Large intestine (tissue), 3 donors: ENCODE measurements at regions not wholly inside any gene's neighbourhood (a gene's known extent, or its start where the extent isn't known, plus 50 kb on each side); places are given as distances from the start of the nearest gene placed in this dataset.
"Not testable (repeated sequence)": the region's sequence is repeated elsewhere in the genome, so short reads cannot be mapped to it uniquely, and the experiment has no call there.

Source experiments
- DNase-seq, 2 donors: peaks; one replicate each; pipeline versions ENCODE4 v3.0.0 to v3.0.0-alpha.2; 2013
- H3K27ac ChIP-seq: one replicate; pipeline ENCODE4 v1.5.1; 2013; ENCODE audit warnings: low read length
- H3K27me3 ChIP-seq: 2 replicates; pipeline ENCODE4 v1.6.1; 2013; ENCODE audit warnings: low read length; ENCODE audit not compliant: control insufficient read depth, insufficient read depth
- H3K36me3 ChIP-seq: 2 replicates; pipeline ENCODE4 v1.6.1; 2013; ENCODE audit warnings: low read length; ENCODE audit not compliant: control insufficient read depth, insufficient read depth
- H3K4me1 ChIP-seq: one replicate; pipeline ENCODE4 v1.6.1; 2013; ENCODE audit warnings: low read length; ENCODE audit not compliant: control insufficient read depth, insufficient read depth
- H3K4me3 ChIP-seq: one replicate; pipeline ENCODE4 v1.5.1; 2013; ENCODE audit warnings: low read length
- H3K9me3 ChIP-seq: one replicate; pipeline ENCODE4 v1.6.1; 2013; ENCODE audit warnings: mild to moderate bottlenecking, low read depth, low read length, moderate library complexity; ENCODE audit not compliant: control insufficient read depth
- WGBS: methylation state at CpG from one replicate; pipeline ENCODE4 v1.1.5; 2013; ENCODE audit warnings: low lambda C conversion rate; ENCODE audit not compliant: insufficient coverage; 5-methylcytosine and 5-hydroxymethylcytosine counted together

DNA sequence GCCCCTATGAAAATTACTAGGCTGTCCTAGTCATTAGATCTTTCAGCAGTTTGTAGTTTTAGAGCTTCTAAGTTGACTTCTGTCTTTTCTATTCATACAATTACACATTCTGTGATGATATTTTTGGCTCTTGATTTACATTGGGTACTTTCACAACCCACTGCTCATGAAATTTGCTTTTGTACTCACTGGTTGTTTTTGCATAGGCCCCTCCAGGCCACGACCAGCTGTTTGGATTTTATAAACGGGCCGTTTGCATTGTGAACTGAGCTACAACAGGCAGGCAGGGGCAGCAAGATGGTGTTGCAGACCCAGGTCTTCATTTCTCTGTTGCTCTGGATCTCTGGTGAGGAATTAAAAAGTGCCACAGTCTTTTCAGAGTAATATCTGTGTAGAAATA is 193.8 kb downstream of the RPIA start:
- no peak overlapping the region for H3K4me3 ChIP-seq
- H3K9me3 ChIP-seq = no peaks in the 10 kb centered on the region
- H3K27ac ChIP-seq = no peak overlapping the region
- no peaks in the 10 kb centered on the region for H3K4me1 ChIP-seq
- H3K36me3 ChIP-seq = no peaks in the 10 kb centered on the region
- WGBS = no CpG with 5 or more reads among the region's 3 CpGs
- no peaks in the 10 kb centered on the region for H3K27me3 ChIP-seq
- DNase-seq = no peak

DNA sequence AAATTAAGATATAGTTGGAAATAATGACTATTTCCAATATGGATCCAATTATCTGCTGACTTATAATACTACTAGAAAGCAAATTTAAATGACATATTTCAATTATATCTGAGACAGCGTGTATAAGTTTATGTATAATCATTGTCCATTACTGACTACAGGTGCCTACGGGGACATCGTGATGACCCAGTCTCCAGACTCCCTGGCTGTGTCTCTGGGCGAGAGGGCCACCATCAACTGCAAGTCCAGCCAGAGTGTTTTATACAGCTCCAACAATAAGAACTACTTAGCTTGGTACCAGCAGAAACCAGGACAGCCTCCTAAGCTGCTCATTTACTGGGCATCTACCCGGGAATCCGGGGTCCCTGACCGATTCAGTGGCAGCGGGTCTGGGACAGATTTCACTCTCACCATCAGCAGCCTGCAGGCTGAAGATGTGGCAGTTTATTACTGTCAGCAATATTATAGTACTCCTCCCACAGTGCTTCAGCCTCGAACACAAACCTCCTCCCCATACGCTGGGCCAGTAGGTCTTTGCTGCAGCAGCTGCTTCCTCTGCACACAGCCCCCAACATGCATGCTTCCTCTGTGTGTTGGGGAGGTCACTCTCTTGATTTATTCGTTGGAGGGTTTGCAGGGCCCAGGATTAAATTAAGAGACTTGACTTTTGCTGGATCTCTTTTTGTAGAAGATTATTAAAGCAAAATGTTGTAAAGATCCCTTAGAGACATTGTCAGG is 194.4 kb downstream of the RPIA start:
- no peaks in the 10 kb centered on the region for H3K9me3 ChIP-seq
- no peaks in the 10 kb centered on the region for H3K27me3 ChIP-seq
- WGBS = no CpG with 5 or more reads among the region's 11 CpGs
- no peak overlapping the region for H3K27ac ChIP-seq
- no peak overlapping the region for H3K4me3 ChIP-seq
- H3K36me3 ChIP-seq = no peaks in the 10 kb centered on the region
- H3K4me1 ChIP-seq = no peaks in the 10 kb centered on the region
- no peak for DNase-seq

DNA sequence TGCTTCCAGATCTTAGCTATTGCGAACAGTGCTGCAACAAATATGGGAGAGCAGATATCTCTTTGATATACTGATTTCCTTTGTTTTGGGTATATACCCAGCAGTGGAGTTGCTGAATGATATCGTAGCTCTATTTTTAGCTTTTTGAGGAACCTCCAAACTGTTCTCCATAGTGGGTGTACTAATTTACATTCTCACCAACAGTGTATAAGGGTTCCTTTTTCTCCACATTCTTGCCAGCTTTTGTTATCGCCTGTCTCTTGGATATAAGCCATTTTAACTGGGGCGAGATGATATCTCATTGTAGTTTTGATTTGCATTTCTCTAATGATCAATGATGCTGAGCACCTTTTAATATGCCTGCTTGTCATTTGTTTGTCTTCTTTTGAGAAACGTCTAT is 196.0 kb downstream of the RPIA start:
- not testable (repeated sequence) for H3K4me3 ChIP-seq, H3K36me3 ChIP-seq, H3K27me3 ChIP-seq, H3K9me3 ChIP-seq, DNase-seq, H3K4me1 ChIP-seq, H3K27ac ChIP-seq
- 100% methylated on average over 1 of the region's 5 CpGs for WGBS

DNA sequence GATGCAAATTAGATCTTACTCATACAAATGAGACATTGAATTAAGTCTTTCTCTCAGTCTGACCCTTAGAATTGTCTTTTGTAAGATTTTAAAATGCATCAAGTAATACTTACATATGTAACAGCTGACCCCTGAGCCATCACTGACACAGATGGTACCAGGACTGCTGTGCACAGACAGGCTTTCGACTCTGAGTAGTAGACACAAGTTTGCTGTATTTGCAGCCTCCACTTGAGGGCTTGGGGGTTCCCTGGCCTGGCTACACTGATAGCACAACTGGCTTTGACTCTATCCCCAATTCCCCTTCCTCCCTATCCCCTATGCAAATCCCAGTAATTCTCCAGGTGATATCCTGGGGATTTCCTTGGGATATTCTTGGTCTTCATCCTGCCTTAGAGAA is 200.7 kb downstream of the RPIA start:
- no peaks in the 10 kb centered on the region for H3K36me3 ChIP-seq
- H3K27me3 ChIP-seq = no peaks in the 10 kb centered on the region
- H3K9me3 ChIP-seq = no peaks in the 10 kb centered on the region
- no CpG with 5 or more reads among the region's 1 CpG for WGBS
- no peak overlapping the region for H3K27ac ChIP-seq
- no peak for DNase-seq
- H3K4me1 ChIP-seq = no peaks in the 10 kb centered on the region
- no peak overlapping the region for H3K4me3 ChIP-seq

DNA sequence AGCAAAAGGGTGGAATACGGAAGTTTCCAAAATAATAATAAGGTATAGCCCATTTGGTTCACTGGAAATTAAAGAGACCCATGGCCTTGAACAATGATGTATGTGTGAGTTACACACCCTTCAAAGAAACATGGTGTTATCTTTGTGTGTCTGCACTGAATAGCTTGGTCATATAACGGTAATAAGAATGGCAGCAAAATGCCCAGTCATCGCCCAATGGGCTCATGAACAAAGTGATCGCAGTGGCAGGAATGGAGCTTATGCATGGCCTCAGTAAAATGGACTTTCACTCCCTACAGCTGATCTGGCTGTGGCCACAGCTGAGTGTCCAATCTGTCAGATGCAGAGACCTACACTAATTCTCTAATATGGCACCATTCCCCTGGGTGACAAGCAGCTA is 201.3 kb downstream of the RPIA start:
- H3K36me3 ChIP-seq = no peaks in the 10 kb centered on the region
- H3K9me3 ChIP-seq = no peaks in the 10 kb centered on the region
- no CpG with 5 or more reads among the region's 4 CpGs for WGBS
- no peak for DNase-seq
- no peaks in the 10 kb centered on the region for H3K4me1 ChIP-seq
- no peaks in the 10 kb centered on the region for H3K27me3 ChIP-seq
- no peak overlapping the region for H3K4me3 ChIP-seq
- H3K27ac ChIP-seq = no peak overlapping the region

DNA sequence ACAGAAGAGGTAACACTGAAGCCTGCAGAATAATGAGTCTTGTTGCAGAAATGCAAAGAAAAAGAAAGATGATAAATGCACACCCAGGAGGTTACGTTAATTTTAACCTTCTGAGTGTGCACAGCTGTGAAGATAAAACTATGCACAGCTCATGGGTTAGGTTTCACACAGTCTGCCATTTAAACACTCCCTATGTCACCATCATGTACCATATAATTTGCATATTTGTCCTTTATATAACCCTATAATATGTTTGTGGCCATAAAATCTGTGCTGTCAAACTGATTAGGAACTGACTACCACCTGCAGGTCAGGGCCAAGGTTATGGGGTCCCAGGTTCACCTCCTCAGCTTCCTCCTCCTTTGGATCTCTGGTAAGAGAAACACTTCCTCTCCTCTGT is 205.5 kb downstream of the RPIA start:
- no peak overlapping the region for H3K4me3 ChIP-seq
- peaks cover 2% of the 10 kb centered on the region for H3K27me3 ChIP-seq
- H3K4me1 ChIP-seq = no peaks in the 10 kb centered on the region
- H3K27ac ChIP-seq = no peak overlapping the region
- WGBS = no CpG with 5 or more reads among the region's 1 CpG
- no peaks in the 10 kb centered on the region for H3K9me3 ChIP-seq
- DNase-seq = no peak
- no peaks in the 10 kb centered on the region for H3K36me3 ChIP-seq

DNA sequence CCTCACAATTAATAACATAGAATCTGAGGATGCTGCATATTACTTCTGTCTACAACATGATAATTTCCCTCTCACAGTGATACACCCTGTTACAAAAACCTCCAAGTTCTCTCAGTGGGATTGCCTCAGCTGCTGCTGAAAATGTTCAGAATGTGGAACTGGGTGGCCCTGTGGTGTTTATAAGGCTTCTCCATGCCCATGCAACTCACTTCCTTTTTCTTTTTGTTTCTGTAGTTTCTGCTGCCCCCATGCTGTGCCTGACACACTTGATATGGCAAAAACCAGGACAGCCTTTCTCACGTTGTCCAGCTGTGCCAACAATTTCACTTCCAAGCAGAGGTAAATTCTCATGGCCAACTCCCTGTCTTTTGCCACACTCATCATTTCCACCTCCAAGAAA is 206.2 kb downstream of the RPIA start:
- no peak for DNase-seq
- 50% methylated on average over 1 of the region's 1 CpG for WGBS
- H3K27me3 ChIP-seq = peaks cover 2% of the 10 kb centered on the region
- H3K27ac ChIP-seq = no peak overlapping the region
- H3K36me3 ChIP-seq = no peaks in the 10 kb centered on the region
- no peak overlapping the region for H3K4me3 ChIP-seq
- no peaks in the 10 kb centered on the region for H3K9me3 ChIP-seq
- H3K4me1 ChIP-seq = no peaks in the 10 kb centered on the region

DNA sequence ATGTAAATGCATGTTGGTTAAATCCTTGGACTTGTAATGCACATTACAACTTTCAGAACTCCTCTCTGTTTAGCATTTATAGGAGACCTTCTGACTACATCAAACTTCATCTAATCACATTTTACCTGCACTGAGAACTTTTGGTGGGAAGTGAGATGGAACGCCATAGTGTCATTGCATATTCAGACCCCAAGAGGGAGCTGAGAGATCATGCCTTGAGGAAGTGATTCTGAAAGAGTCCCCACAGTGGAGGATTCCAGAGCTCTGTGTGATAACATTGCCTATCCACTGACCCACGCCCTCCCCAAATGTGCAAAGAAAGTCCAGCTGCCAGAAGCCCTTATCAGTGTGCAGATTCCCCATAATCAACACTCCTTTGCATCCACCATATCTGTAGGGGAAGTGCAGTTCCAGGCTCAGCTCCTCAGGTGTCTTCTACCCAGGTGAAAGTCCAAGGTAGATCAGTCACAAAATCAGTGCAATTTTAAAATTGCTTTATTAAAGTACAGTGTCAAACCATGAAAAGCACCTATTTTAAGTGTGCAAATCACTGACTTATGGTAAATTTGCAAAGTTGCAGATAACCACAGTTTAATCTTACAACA is 212.4 kb downstream of the RPIA start:
- no peak overlapping the region for H3K27ac ChIP-seq

DNA sequence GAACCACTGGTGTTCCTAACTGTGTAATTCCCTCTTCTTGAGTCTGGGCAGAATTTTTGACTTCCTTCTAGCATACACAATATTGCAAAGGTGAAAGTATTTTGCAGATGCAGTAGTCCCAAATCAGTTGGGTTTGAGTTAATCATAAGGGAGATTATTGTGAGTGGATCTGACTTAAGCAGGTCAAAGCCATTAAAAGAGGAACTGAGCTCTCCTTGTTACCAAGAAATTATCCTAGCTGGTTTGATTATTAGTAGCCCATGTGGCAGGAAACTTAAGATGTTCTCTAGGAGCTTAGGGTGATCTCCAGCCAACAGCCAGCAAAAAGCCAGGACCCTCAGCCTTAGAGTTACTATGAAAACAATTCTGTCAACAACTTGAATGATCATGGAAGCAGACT is 221.8 kb downstream of the RPIA start:
- no peak overlapping the region for H3K4me3 ChIP-seq
- no peak for DNase-seq
- no peaks in the 10 kb centered on the region for H3K4me1 ChIP-seq
- H3K9me3 ChIP-seq = no peaks in the 10 kb centered on the region
- H3K27me3 ChIP-seq = no peaks in the 10 kb centered on the region
- no peak overlapping the region for H3K27ac ChIP-seq
- H3K36me3 ChIP-seq = no peaks in the 10 kb centered on the region

More for the DNA sequence above, 212.4 kb downstream of the RPIA start:
- no peak overlapping the region for H3K4me3 ChIP-seq
- DNase-seq = peak in 1 of 2 donors; percentile 11
- no peaks in the 10 kb centered on the region for H3K9me3 ChIP-seq
- H3K27me3 ChIP-seq = no peaks in the 10 kb centered on the region
- H3K36me3 ChIP-seq = no peaks in the 10 kb centered on the region
- no CpG with 5 or more reads among the region's 2 CpGs for WGBS
- no peaks in the 10 kb centered on the region for H3K4me1 ChIP-seq

DNA sequence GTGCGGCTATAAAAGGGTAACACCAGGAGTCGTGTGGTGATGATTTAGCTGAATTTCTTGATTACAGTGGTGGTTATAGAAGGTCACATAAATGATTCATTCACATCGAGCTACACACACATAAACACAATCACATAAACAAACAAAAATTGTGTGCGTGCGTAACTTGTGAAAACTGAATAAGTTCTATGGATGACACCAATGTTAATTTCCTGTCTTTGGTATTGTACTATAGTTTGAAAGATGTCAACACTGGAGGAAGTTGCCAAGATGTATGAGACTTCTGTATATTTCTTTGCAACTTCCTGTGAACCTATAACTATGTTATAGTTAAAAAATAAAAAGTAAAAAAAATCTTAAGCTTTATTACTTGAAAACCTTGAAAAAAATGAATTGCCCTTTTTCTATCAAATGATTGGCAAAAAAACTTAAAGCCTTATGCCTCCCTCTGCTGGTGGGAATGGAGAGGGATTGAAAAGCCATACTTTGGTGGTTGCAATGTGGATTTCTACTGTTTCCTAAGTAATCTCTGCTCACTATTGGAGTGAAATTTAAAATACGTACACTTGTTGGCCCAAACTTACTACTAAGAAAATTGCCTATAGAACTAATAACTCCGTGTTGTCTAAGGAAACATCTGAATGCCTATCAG is 227.7 kb downstream of the RPIA start:
- Histone ChIP-seq H3K4me1 (no peaks in the 10 kb centered on the region), H3K27ac (no peak overlapping the region), H3K4me3 (no peak overlapping the region), H3K9me3 (no peaks in the 10 kb centered on the region), H3K36me3 (no peaks in the 10 kb centered on the region), H3K27me3 (no peaks in the 10 kb centered on the region)
- WGBS = 83% methylated on average over 3 of the region's 7 CpGs
- DNase-seq = no peak

DNA sequence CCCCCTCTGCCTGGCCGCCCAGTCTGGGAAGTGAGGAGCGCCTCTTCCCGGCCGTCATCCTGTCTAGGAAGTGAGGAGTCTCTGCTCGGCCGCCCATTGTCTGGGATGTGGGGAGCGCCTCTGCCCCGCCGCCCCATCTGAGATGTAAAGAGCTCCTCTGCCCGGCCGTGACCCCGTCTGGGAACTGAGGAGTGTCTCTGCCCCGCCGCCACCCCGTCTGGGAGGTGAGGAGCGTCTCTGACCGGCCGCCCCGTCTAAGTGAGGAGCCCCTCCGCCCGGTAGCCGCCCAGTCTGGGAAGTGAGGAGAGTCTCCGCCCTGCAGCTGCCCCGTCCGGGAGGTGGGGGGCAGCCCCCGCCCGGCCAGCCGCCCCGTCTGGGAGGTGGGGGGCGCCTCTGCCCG is 228.9 kb downstream of the RPIA start:
- no CpG with 5 or more reads among the region's 31 CpGs for WGBS
- not testable (repeated sequence) for DNase-seq, H3K9me3 ChIP-seq, H3K4me1 ChIP-seq, H3K36me3 ChIP-seq, H3K27me3 ChIP-seq, H3K27ac ChIP-seq, H3K4me3 ChIP-seq
